SJSA1 (cell line): ENCODE measurements at regions not wholly inside any gene's neighbourhood (a gene's known extent, or its start where the extent isn't known, plus 50 kb on each side); places are given as distances from the start of the nearest gene placed in this dataset.
A peak's percentile ranks its signal among the peaks of the same experiment; 100 is the strongest.

Experiments used
- DNase-seq, 2 experiments: peaks; one replicate each; pipeline ENCODE4 v3.0.0-alpha.2; 2015 to 2020; ENCODE audit warnings: low spot score in 2 of 2, low read depth in 1 of 2
- H3K27ac ChIP-seq: fragments of 250-450 bp; sonication (Bioruptor Pico); 2 replicates; pipeline ENCODE4 v1.5.1; 2020; ENCODE audit warnings: mild to moderate bottlenecking, moderate library complexity
- H3K27me3 ChIP-seq: fragments of 250-450 bp; sonication (Bioruptor Pico); replicated peaks from 2 replicates; pipeline ENCODE4 v1.5.1; 2020; ENCODE audit warnings: mild to moderate bottlenecking, moderate library complexity
- H3K36me3 ChIP-seq: fragments of 250-450 bp; sonication (Bioruptor Pico); 2 replicates; pipeline ENCODE4 v1.5.1; 2020; ENCODE audit warnings: mild to moderate bottlenecking
- H3K4me1 ChIP-seq: fragments of 250-450 bp; sonication (Bioruptor Pico); replicated peaks from 2 replicates; pipeline ENCODE4 v1.6.1; 2021; ENCODE audit warnings: mild to moderate bottlenecking
- H3K4me3 ChIP-seq: fragments of 250-450 bp; sonication (Bioruptor Pico); 2 replicates; pipeline ENCODE4 v1.5.1; 2020; ENCODE audit warnings: mild to moderate bottlenecking
- H3K9me3 ChIP-seq: fragments of 250-450 bp; sonication (Bioruptor Pico); replicated peaks from 2 replicates; pipeline ENCODE4 v1.5.1; 2020; ENCODE audit warnings: mild to moderate bottlenecking

DNA sequence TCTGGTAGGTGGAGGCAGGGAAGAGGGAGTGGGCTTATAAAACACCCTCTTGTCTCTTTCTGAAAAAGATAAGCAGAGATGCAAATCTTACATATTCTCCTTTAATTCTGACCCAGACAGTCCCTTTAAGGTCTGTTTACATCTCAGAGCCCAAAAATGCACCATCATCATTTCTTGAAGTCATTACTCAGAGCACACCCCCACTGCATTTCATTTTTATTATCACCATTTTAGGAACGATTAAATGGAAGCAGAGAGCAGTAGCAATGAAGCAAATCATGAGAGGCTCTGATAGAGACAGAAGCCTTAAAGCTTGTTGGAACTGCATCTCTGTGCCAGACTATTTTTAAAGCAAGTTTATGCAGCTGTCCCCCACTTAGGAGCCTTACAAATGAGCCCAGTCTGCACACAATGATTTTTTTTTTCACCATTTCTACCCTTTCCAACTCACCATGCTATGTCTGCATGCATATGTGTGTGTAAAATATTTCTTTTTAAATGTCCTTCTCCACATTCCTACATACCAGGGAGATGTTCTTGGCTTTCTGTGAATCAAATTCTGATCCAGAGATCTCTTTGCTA, 311.0 kb downstream of the GRIN2B start:
- Histone ChIP-seq H3K4me1 (no peaks in the 10 kb centered on the region), H3K9me3 (no peaks in the 10 kb centered on the region), H3K27me3 (no peaks in the 10 kb centered on the region), H3K36me3 (no peaks in the 10 kb centered on the region), H3K4me3 (no peak overlapping the region), H3K27ac (no peak overlapping the region)
- no peak for DNase-seq

DNA sequence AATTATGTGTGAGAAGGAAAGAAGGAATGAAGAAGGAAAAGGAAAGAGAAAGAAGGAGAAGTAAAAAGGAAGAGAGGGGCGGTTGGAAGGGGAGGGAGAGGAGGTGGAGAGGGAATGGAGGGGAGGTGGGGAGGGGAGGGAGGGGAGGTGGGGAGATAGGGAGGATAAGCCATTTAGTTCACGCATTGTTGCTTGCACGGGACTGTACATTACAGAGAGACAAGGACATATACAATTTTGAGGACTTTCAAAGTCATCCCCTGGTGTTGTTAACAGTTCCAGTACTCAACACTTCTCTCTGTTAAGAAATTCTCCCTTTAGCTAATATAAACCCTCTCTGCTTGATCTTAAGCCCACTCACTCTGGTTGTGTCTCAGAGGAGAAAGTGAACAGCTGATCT, 312.5 kb downstream of the GRIN2B start:
- Histone ChIP-seq H3K27ac (no peak overlapping the region), H3K36me3 (no peaks in the 10 kb centered on the region), H3K4me1 (no peaks in the 10 kb centered on the region), H3K9me3 (no peaks in the 10 kb centered on the region), H3K4me3 (no peak overlapping the region), H3K27me3 (no peaks in the 10 kb centered on the region)
- DNase-seq: no peak

DNA sequence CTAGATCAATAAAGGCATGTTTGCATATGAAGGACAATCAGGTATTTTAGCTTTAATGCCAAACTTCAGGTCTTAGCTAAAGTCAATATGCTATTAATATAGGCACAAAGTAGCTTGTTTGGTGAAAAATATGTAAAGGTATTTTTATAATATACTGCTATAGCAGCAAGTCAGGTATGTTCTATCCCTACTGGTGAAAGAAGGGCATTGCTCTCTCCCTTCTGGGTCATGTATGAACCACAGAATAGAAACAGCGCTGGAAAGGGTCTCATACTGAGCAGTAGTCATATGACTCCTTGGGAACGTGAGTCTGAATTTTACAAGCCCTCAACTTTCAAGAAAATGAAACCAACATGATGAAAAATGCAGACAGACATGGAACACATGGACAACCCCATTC, 314.6 kb downstream of the GRIN2B start:
- H3K4me3 ChIP-seq: no peak overlapping the region
- no peaks in the 10 kb centered on the region for H3K36me3 ChIP-seq
- H3K27ac ChIP-seq: no peak overlapping the region
- H3K9me3 ChIP-seq: no peaks in the 10 kb centered on the region
- peaks cover 5% of the 10 kb centered on the region; the same call in 1 of the 2 replicates for H3K27me3 ChIP-seq
- no peaks in the 10 kb centered on the region for H3K4me1 ChIP-seq
- no peak for DNase-seq

DNA sequence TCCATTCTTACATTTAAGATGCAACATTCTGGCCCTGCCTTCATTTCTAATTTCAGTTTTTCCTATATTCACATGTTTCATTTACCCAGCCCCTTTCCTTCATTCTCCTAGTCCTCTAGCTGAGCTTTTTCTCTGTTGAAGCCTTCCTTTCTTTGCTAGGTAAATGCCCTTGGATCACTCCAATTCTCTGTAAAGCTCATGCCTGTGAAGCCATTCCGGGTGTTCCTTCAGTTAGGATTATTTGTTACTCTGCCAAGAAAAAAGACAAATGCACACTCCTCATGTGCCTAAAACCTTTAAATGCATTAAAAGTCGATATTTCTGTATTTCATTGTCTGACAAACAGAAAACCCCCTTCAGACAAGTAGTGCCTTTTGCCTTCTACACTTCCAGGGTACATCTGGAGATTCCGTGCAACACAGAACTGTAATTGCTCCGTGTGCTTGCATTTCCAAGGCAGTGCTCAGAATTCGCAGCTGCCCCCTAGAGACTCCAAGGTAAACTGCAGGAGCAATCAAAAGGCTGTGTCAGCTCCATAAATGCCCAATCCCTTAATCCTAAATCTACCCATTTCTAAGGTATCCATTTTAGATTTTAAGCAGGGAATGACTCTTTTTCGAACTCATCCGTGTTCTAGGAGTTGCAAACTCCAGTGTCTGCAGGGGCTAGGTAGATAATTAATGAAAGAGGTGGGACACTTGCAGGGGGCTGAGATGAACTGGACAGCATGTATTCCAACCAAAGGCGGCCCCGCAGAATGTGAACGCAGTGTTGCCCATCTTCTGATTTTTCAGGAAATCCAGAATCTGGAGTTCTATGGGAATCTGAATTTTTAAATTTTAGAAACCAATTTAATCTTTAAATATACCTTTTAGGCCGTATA, 320.2 kb downstream of the GRIN2B start:
- Histone ChIP-seq H3K9me3 (no peaks in the 10 kb centered on the region), H3K4me3 (no peak overlapping the region), H3K36me3 (no peaks in the 10 kb centered on the region), H3K27ac (no peak overlapping the region), H3K27me3 (peaks cover 5% of the 10 kb centered on the region), H3K4me1 (no peaks in the 10 kb centered on the region)
- peak; percentile 5 to 42 for DNase-seq

DNA sequence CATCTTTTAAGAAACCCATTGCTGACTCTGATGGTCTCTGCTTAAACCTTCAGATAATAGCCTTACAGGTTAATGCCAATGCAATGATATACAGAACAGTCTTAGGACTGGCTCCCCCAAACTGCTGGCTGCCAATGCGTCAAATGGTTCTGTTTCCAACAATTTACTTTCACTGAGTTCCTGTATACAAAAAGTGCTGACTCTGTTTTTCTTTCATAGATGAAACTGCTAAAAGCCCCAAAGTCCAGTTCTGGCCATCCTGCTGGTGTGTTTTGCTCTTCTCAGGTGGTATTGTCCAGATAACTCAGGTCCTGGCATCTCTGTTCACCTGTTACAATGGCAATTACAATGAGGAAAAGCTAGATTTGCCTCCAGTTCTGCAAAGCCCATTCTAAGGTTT, 326.9 kb downstream of the GRIN2B start:
- Histone ChIP-seq H3K27me3 (no peaks in the 10 kb centered on the region; the same call in 1 of the 2 replicates), H3K36me3 (no peaks in the 10 kb centered on the region), H3K4me1 (no peaks in the 10 kb centered on the region), H3K27ac (no peak overlapping the region), H3K4me3 (no peak overlapping the region), H3K9me3 (no peaks in the 10 kb centered on the region)
- DNase-seq: no peak

DNA sequence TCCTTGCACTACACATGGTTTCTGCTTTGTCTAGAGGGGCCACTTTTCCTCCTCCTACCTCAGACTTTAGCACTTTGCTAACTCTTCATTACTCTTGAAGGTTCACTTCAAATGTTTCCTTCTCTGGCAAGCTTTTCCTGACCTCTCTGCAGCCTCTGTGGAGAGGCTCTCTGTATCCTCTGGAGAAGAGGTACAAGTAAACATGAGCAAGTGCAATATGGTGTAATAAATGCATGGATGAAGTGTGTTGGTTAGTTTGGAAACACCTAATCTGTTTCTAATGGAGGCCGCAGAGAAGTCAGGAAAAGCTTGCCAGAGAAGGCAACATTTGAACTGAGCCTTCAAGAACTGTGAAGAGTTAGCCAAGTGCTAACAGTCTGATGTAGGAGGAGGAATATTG, 329.3 kb downstream of the GRIN2B start:
- no peak overlapping the region for H3K27ac ChIP-seq
- H3K27me3 ChIP-seq: no peaks in the 10 kb centered on the region; the same call in 1 of the 2 replicates
- H3K9me3 ChIP-seq: no peaks in the 10 kb centered on the region
- no peaks in the 10 kb centered on the region for H3K4me1 ChIP-seq
- no peak for DNase-seq
- no peaks in the 10 kb centered on the region for H3K36me3 ChIP-seq
- no peak overlapping the region for H3K4me3 ChIP-seq

DNA sequence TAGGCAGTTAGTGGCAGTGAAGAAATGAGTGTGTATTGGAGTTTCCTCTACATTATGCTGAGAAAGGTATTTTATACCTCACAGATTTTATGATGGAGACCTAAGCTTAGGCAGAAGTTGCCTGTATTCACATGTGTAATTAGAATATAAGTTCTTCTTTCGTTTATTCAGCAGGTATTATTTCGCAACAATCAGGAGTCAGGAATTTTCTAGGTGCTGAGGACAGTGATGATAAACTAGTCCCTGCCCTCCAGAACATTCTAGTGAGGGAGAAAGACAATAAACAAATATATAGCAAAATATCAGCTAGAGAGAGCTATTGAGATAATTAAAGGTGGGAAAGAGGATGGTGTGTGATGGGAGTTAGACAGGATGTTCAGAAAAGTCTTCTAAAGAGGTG, 345.7 kb downstream of the GRIN2B start:
- no peak for DNase-seq
- 0 out of 2 replicates have a peak, but pooled peaks cover 4% of the 10 kb centered on the region for H3K27me3 ChIP-seq
- H3K4me1 ChIP-seq: no peaks in the 10 kb centered on the region
- H3K4me3 ChIP-seq: no peak overlapping the region
- no peak overlapping the region for H3K27ac ChIP-seq
- no peaks in the 10 kb centered on the region for H3K36me3 ChIP-seq
- H3K9me3 ChIP-seq: no peaks in the 10 kb centered on the region

DNA sequence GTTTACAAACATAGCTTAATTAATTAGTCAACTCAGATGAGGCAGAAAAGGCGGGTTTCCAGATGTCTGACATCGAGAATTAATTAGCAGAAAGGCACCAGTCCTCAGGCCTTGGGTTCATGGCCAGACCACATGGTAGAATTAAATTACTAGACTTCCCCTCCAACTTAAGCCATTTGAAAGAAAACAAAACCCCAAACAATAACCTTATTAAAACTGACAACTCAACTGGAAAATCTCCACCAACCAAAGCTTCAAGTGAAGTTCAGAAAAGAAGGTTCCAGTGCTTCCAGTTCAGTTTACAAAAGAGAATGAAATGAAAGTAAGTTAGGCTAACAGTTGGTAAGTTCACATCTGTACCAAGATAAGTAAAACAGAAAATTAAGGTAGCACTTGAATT, 349.5 kb downstream of the GRIN2B start:
- DNase-seq: no peak
- no peak overlapping the region for H3K4me3 ChIP-seq
- H3K36me3 ChIP-seq: no peaks in the 10 kb centered on the region
- 0 out of 2 replicates have a peak, but pooled peaks cover 4% of the 10 kb centered on the region for H3K27me3 ChIP-seq
- no peak overlapping the region for H3K27ac ChIP-seq
- H3K4me1 ChIP-seq: no peaks in the 10 kb centered on the region
- no peaks in the 10 kb centered on the region for H3K9me3 ChIP-seq

DNA sequence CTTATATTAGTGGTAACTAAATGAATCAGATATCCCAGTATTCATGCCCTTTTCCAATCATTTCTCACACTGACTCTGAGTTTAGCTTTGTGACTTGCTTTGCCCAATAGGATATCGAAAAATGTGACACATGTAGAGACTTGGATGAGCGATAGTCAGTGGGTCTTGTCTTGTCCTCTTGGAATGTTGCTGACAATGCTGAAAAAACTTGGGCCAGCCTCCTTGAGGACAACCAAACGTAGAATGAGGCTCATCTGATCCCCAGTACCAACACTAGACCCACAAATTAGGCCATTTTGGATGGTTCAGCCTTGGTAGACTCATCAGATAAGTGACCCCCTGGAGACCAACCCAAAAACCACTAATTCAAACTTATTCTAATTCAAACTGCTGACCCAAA, 351.0 kb downstream of the GRIN2B start:
- no peaks in the 10 kb centered on the region for H3K4me1 ChIP-seq
- H3K4me3 ChIP-seq: no peak overlapping the region
- no peak for DNase-seq
- 0 out of 2 replicates have a peak, but pooled peaks cover 4% of the 10 kb centered on the region for H3K27me3 ChIP-seq
- no peaks in the 10 kb centered on the region for H3K36me3 ChIP-seq
- no peaks in the 10 kb centered on the region for H3K9me3 ChIP-seq
- H3K27ac ChIP-seq: no peak overlapping the region

DNA sequence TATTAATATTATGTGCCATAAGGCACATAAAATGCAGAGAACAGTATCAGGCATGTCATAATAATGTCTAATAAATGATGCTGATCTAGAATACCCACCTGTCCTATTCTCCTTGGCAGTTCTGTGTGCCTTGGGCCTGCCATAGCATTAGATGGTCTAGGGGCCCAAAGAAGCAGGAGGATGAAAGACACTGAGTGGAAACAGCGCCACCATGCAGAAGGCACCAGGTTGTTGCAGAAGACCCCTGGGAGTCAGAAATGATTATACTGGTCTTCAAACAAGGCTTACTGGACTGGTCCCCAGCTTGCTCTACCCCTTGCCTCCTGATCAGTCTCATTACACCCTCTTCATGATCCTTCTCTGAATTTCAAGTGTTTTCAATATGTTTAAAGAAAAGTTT, 353.3 kb downstream of the GRIN2B start:
- no peak for DNase-seq
- Histone ChIP-seq H3K4me1 (no peaks in the 10 kb centered on the region), H3K9me3 (no peaks in the 10 kb centered on the region), H3K4me3 (no peak overlapping the region), H3K27me3 (0 out of 2 replicates have a peak, but pooled peaks cover 4% of the 10 kb centered on the region), H3K36me3 (no peaks in the 10 kb centered on the region), H3K27ac (no peak overlapping the region)

DNA sequence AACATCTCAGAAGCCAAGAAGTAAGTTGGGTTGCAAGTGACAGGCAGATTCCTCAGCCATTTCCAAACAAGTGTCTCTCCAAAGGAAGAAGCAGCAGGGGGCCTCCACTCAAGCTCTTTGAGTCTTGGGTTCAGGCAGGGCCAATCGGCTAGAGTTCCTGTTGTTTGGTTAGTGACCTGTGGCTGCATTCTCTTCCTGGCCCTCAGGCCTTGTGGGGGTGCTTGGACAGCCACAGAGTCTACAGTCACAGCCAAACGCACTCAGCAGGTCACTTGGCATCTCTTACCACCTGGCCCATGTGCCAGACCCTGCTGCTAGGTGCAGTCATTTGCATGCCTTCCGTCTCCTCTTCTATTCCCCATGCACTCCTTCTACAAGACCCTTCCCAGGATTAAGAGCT, 353.9 kb downstream of the GRIN2B start:
- DNase-seq: no peak
- Histone ChIP-seq H3K4me1 (no peaks in the 10 kb centered on the region), H3K27me3 (0 out of 2 replicates have a peak, but pooled peaks cover 4% of the 10 kb centered on the region), H3K27ac (no peak overlapping the region), H3K9me3 (no peaks in the 10 kb centered on the region), H3K4me3 (no peak overlapping the region), H3K36me3 (no peaks in the 10 kb centered on the region)

DNA sequence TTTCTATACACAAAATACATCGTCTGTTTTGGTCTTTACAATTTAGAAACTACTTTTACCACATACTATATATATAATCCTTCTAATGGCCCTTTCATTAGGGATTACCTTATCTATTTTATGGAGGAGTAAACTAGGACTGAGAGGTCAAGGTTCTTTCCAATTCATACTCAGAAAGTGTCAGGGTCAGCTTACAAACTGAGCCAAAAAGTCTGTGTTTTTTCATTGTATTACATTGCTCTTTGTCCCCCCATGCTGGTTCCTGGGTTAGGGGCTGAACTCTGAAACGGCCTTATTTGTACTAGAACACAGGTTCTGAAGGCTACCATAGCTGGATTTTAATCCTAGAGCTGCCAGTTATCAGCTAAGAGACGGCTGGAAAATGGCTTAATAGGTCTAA, 368.1 kb downstream of the GRIN2B start:
- Histone ChIP-seq H3K36me3 (no peaks in the 10 kb centered on the region), H3K9me3 (no peaks in the 10 kb centered on the region), H3K4me1 (no peaks in the 10 kb centered on the region), H3K4me3 (no peak overlapping the region), H3K27me3 (no peaks in the 10 kb centered on the region; the same call in 1 of the 2 replicates), H3K27ac (no peak overlapping the region)
- DNase-seq: no peak

DNA sequence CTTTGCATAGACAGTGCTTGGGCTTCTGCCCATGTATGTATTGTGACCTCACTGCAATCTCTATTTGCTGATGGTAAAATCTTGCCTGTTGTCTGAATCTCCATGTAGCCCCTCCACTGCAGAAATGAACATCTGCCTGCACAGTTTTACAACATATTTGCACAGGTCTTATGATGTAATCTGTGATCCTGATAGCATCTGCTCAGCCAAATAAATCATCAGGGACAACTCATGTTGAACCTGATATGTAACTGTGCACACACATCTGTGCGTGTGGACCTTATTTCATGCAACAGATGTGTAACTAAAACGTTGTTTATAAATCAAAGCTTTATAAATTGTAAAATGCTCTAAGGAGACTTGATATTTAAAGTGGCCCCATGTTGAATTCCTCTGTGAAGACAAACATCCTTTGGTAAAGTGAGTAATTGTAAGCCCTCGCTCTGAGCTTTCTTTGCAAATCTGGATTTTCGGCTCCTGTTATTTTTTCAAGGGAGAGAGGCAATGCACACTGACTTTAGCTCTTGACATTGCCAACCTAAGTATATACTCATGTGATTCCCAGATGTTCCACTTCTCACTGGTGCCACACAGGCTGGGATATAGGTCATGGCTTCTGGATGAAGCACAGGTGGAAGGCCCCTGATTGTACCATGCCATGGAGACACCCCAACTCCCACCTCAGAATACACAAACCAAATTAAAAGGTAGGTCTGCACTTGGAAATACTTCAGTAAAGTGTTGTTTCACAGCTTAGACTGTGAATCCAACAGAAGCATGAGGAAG, 371.3 kb downstream of the GRIN2B start:
- Histone ChIP-seq H3K27ac (no peak overlapping the region), H3K4me3 (no peak overlapping the region)
- no peak for DNase-seq

DNA sequence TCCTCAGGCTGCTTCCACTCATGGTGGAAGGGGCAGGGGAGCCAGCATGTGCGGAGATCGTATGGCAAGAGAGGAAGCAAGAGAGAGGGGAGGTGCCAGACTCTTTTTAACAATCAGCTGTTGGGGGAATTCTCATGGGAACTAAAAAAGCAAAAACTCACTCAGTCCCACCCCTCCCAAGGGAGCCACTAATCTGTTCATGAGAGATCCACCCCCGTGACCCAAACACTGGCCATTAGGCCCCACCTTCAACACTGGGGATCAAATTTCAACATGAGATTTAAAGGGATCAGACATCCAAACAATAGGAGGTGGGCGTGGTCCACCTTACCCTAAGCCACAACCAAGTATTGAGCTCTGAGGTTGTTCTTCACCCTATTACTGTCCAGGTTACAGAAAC, 375.1 kb downstream of the GRIN2B start:
- Histone ChIP-seq H3K36me3 (no peaks in the 10 kb centered on the region), H3K27me3 (no peaks in the 10 kb centered on the region; the same call in 1 of the 2 replicates), H3K27ac (no peak overlapping the region), H3K4me3 (no peak overlapping the region), H3K9me3 (no peaks in the 10 kb centered on the region), H3K4me1 (no peaks in the 10 kb centered on the region)
- DNase-seq: no peak

More for the DNA sequence above, 371.3 kb downstream of the GRIN2B start:
- H3K27me3 ChIP-seq: no peaks in the 10 kb centered on the region; the same call in 1 of the 2 replicates
- H3K36me3 ChIP-seq: no peaks in the 10 kb centered on the region
- H3K4me1 ChIP-seq: no peaks in the 10 kb centered on the region
- H3K9me3 ChIP-seq: no peaks in the 10 kb centered on the region
